Activated naive CD4-positive, alpha-beta T cell treated with anti-CD3 and anti-CD28 coated beads, Interleukin-2, amount 50 U/mL, for 24 hours (primary cell): ENCODE measurements at regions not wholly inside any gene's neighbourhood (a gene's known extent, or its start where the extent isn't known, plus 50 kb on each side); places are given as distances from the start of the nearest gene placed in this dataset.

ENCODE experiments used
- H3K27ac Mint-ChIP-seq: one replicate; pipeline ENCODE4 v1.8.0; 2021; ENCODE audit warnings: mild to moderate bottlenecking, mixed read lengths
- H3K27me3 Mint-ChIP-seq: one replicate; pipeline ENCODE4 v1.8.0; 2021; ENCODE audit warnings: mixed read lengths
- H3K36me3 Mint-ChIP-seq: one replicate; pipeline ENCODE4 v1.8.0; 2021; ENCODE audit warnings: mixed read lengths
- H3K4me1 Mint-ChIP-seq: one replicate; pipeline ENCODE4 v1.8.0; 2021; ENCODE audit warnings: mixed read lengths
- H3K4me3 Mint-ChIP-seq: one replicate; pipeline ENCODE4 v1.8.0; 2021; ENCODE audit warnings: mild to moderate bottlenecking, mixed read lengths
- H3K9me3 Mint-ChIP-seq: one replicate; pipeline ENCODE4 v1.8.0; 2021; ENCODE audit warnings: mixed read lengths

GRCh38 chr7:106392144-106392543 lies 107.4 kb upstream of the NAMPT start:
- Mint-ChIP-seq H3K4me3 (no peak overlapping the region), H3K4me1 (peaks cover 10% of the 10 kb centered on the region), H3K27me3 (peaks cover 13% of the 10 kb centered on the region), H3K9me3 (no peaks in the 10 kb centered on the region), H3K27ac (no peak overlapping the region), H3K36me3 (no peaks in the 10 kb centered on the region)

GRCh38 chr7:106386958-106387357 lies 102.2 kb upstream of the NAMPT start:
- no peak overlapping the region for H3K4me3 Mint-ChIP-seq
- H3K4me1 Mint-ChIP-seq, result no peaks in the 10 kb centered on the region
- H3K27ac Mint-ChIP-seq, result no peak overlapping the region
- H3K36me3 Mint-ChIP-seq, result no peaks in the 10 kb centered on the region
- H3K9me3 Mint-ChIP-seq, result no peaks in the 10 kb centered on the region
- H3K27me3 Mint-ChIP-seq, result no peaks in the 10 kb centered on the region

GRCh38 chr7:106384373-106384772 lies 99.6 kb upstream of the NAMPT start:
- no peaks in the 10 kb centered on the region for H3K27me3 Mint-ChIP-seq
- no peaks in the 10 kb centered on the region for H3K9me3 Mint-ChIP-seq
- H3K4me1 Mint-ChIP-seq, result no peaks in the 10 kb centered on the region
- H3K27ac Mint-ChIP-seq, result no peak overlapping the region
- H3K36me3 Mint-ChIP-seq, result no peaks in the 10 kb centered on the region
- no peak overlapping the region for H3K4me3 Mint-ChIP-seq

GRCh38 chr7:106382929-106383328 lies 98.1 kb upstream of the NAMPT start:
- no peak overlapping the region for H3K27ac Mint-ChIP-seq
- H3K4me3 Mint-ChIP-seq, result no peak overlapping the region
- no peaks in the 10 kb centered on the region for H3K27me3 Mint-ChIP-seq
- peaks cover under 1% of the 10 kb centered on the region for H3K4me1 Mint-ChIP-seq
- no peaks in the 10 kb centered on the region for H3K9me3 Mint-ChIP-seq
- H3K36me3 Mint-ChIP-seq, result no peaks in the 10 kb centered on the region

GRCh38 chr7:106382129-106382528 lies 97.3 kb upstream of the NAMPT start:
- Mint-ChIP-seq H3K4me1 (peaks cover 7% of the 10 kb centered on the region), H3K9me3 (no peaks in the 10 kb centered on the region), H3K36me3 (no peaks in the 10 kb centered on the region), H3K4me3 (no peak overlapping the region), H3K27me3 (no peaks in the 10 kb centered on the region), H3K27ac (no peak overlapping the region)

GRCh38 chr7:106381252-106381651 lies 96.5 kb upstream of the NAMPT start:
- Mint-ChIP-seq H3K9me3 (no peaks in the 10 kb centered on the region), H3K27me3 (no peaks in the 10 kb centered on the region), H3K4me1 (peaks cover 10% of the 10 kb centered on the region), H3K4me3 (no peak overlapping the region), H3K36me3 (no peaks in the 10 kb centered on the region), H3K27ac (no peak overlapping the region)

GRCh38 chr7:106377847-106378361 lies 93.1 kb upstream of the NAMPT start:
- Mint-ChIP-seq H3K27ac (no peak overlapping the region), H3K36me3 (no peaks in the 10 kb centered on the region), H3K4me3 (no peak overlapping the region), H3K4me1 (peaks cover 10% of the 10 kb centered on the region), H3K27me3 (no peaks in the 10 kb centered on the region), H3K9me3 (no peaks in the 10 kb centered on the region)

- Mint-ChIP-seq H3K27ac (no peak overlapping the region), H3K4me1 (peaks cover 10% of the 10 kb centered on the region), H3K4me3 (no peak overlapping the region), H3K27me3 (no peaks in the 10 kb centered on the region), H3K9me3 (no peaks in the 10 kb centered on the region), H3K36me3 (no peaks in the 10 kb centered on the region)
Observed at GRCh38 chr7:106376026-106376799, 91.4 kb upstream of the NAMPT start.

- H3K27ac Mint-ChIP-seq, result no peak overlapping the region
- no peak overlapping the region for H3K4me3 Mint-ChIP-seq
- H3K4me1 Mint-ChIP-seq, result peaks cover 10% of the 10 kb centered on the region
- H3K36me3 Mint-ChIP-seq, result no peaks in the 10 kb centered on the region
- H3K9me3 Mint-ChIP-seq, result no peaks in the 10 kb centered on the region
- H3K27me3 Mint-ChIP-seq, result no peaks in the 10 kb centered on the region
Observed at GRCh38 chr7:106375499-106375898, 90.7 kb upstream of the NAMPT start.

GRCh38 chr7:106374437-106374836 lies 89.7 kb upstream of the NAMPT start:
- no peak overlapping the region for H3K4me3 Mint-ChIP-seq
- peaks cover 15% of the 10 kb centered on the region for H3K4me1 Mint-ChIP-seq
- H3K27ac Mint-ChIP-seq, result no peak overlapping the region
- no peaks in the 10 kb centered on the region for H3K36me3 Mint-ChIP-seq
- H3K9me3 Mint-ChIP-seq, result no peaks in the 10 kb centered on the region
- H3K27me3 Mint-ChIP-seq, result no peaks in the 10 kb centered on the region

- Mint-ChIP-seq H3K4me1 (peaks cover 19% of the 10 kb centered on the region), H3K27ac (no peak overlapping the region), H3K4me3 (no peak overlapping the region), H3K9me3 (no peaks in the 10 kb centered on the region), H3K36me3 (no peaks in the 10 kb centered on the region), H3K27me3 (no peaks in the 10 kb centered on the region)
Observed at GRCh38 chr7:106372595-106373318, 88.0 kb upstream of the NAMPT start.

GRCh38 chr7:106372126-106372525 lies 87.3 kb upstream of the NAMPT start:
- Mint-ChIP-seq H3K27ac (no peak overlapping the region), H3K27me3 (no peaks in the 10 kb centered on the region), H3K9me3 (no peaks in the 10 kb centered on the region), H3K36me3 (no peaks in the 10 kb centered on the region), H3K4me1 (peaks cover 20% of the 10 kb centered on the region), H3K4me3 (no peak overlapping the region)

- Mint-ChIP-seq H3K4me3 (no peak overlapping the region), H3K4me1 (peaks cover 20% of the 10 kb centered on the region), H3K27ac (no peak overlapping the region), H3K9me3 (no peaks in the 10 kb centered on the region), H3K27me3 (no peaks in the 10 kb centered on the region), H3K36me3 (no peaks in the 10 kb centered on the region)
Observed at GRCh38 chr7:106371629-106372028, 86.8 kb upstream of the NAMPT start.

- H3K27me3 Mint-ChIP-seq, result no peaks in the 10 kb centered on the region
Observed at GRCh38 chr7:106370542-106370941, 85.8 kb upstream of the NAMPT start.

GRCh38 chr7:106369816-106370215 lies 85.0 kb upstream of the NAMPT start:
- H3K9me3 Mint-ChIP-seq, result no peaks in the 10 kb centered on the region
- peaks cover 32% of the 10 kb centered on the region for H3K4me1 Mint-ChIP-seq
- H3K36me3 Mint-ChIP-seq, result no peaks in the 10 kb centered on the region
- no peak overlapping the region for H3K4me3 Mint-ChIP-seq
- H3K27me3 Mint-ChIP-seq, result no peaks in the 10 kb centered on the region
- no peak overlapping the region for H3K27ac Mint-ChIP-seq

More at GRCh38 chr7:106370542-106370941, 85.8 kb upstream of the NAMPT start:
- Mint-ChIP-seq H3K36me3 (no peaks in the 10 kb centered on the region), H3K27ac (no peak overlapping the region), H3K4me1 (peaks cover 27% of the 10 kb centered on the region), H3K9me3 (no peaks in the 10 kb centered on the region), H3K4me3 (no peak overlapping the region)

- Mint-ChIP-seq H3K4me3 (no peak overlapping the region), H3K27ac (no peak overlapping the region), H3K27me3 (no peaks in the 10 kb centered on the region), H3K4me1 (peaks cover 32% of the 10 kb centered on the region), H3K36me3 (no peaks in the 10 kb centered on the region), H3K9me3 (no peaks in the 10 kb centered on the region)
Observed at GRCh38 chr7:106369352-106369751, 84.6 kb upstream of the NAMPT start.
